BLaER1 (cell line): ENCODE measurements at regions not wholly inside any gene's neighbourhood (a gene's known extent, or its start where the extent isn't known, plus 50 kb on each side); places are given as distances from the start of the nearest gene placed in this dataset.
"Not testable (repeated sequence)": the region's sequence is repeated elsewhere in the genome, so short reads cannot be mapped to it uniquely, and the experiment has no call there.

Experiments
- H3K27ac ChIP-seq: shearing (Covaris generic); formaldehyde crosslinking; 2 replicates; pipeline ENCODE4 v1.8.1; 2022
- H3K27me3 ChIP-seq: shearing (Covaris generic); formaldehyde crosslinking; 2 replicates; pipeline ENCODE4 v1.8.1; 2022
- H3K36me3 ChIP-seq: shearing (Covaris generic); formaldehyde crosslinking; 2 replicates; pipeline ENCODE4 v1.8.1; 2022
- H3K4me1 ChIP-seq: shearing (Covaris generic); formaldehyde crosslinking; 2 replicates; pipeline ENCODE4 v1.8.1; 2022
- H3K4me2 ChIP-seq: shearing (Covaris generic); formaldehyde crosslinking; 2 replicates; pipeline ENCODE4 v1.8.1; 2022
- H3K4me3 ChIP-seq: shearing (Covaris generic); formaldehyde crosslinking; 2 replicates; pipeline ENCODE4 v1.8.1; 2022
- H3K9ac ChIP-seq: shearing (Covaris generic); formaldehyde crosslinking; 2 replicates; pipeline ENCODE4 v1.8.1; 2022
- H3K9me3 ChIP-seq: shearing (Covaris generic); formaldehyde crosslinking; 2 replicates; pipeline ENCODE4 v1.8.1; 2022
- H4K20me1 ChIP-seq: shearing (Covaris generic); formaldehyde crosslinking; 2 replicates; pipeline ENCODE4 v1.8.1; 2022
- Cebpa-rat ChIP-seq: shearing (Covaris generic); IDR thresholded peaks from 2 replicates; pipeline ENCODE4 v1.8.1; 2022

- H3K4me2 ChIP-seq = peak overlapping the region; percentile 85
- no peaks in the 10 kb centered on the region for H3K27me3 ChIP-seq
- H3K4me1 ChIP-seq = peaks cover 93% of the 10 kb centered on the region
- peak overlapping the region; percentile 92 for H3K27ac ChIP-seq
- H4K20me1 ChIP-seq = no peaks in the 10 kb centered on the region
- 0 out of 2 replicates have a peak overlapping the region, but pooled peaks have one; percentile 31 for H3K4me3 ChIP-seq
- peak overlapping the region; percentile 68 for H3K9ac ChIP-seq
- H3K36me3 ChIP-seq = no peaks in the 10 kb centered on the region; the same call in 1 of the 2 replicates
- H3K9me3 ChIP-seq = peaks cover 23% of the 10 kb centered on the region; the same call in 1 of the 2 replicates
- no peak for TF ChIP-seq Cebpa-rat
Observed at GRCh38 chr5:4023091-4023752, 427.6 kb downstream of the IRX1 start.

- H3K4me3 ChIP-seq = no peak overlapping the region
- TF ChIP-seq Cebpa-rat = no peak
- H3K36me3 ChIP-seq = no peaks in the 10 kb centered on the region; the same call in 1 of the 2 replicates
- peaks cover 17% of the 10 kb centered on the region; the same call in 1 of the 2 replicates for H3K9me3 ChIP-seq
- no peaks in the 10 kb centered on the region for H3K27me3 ChIP-seq
- H3K4me1 ChIP-seq = peaks cover 87% of the 10 kb centered on the region
- peak overlapping the region; percentile 92 for H3K27ac ChIP-seq
- peak overlapping the region; percentile 85 for H3K4me2 ChIP-seq
- H3K9ac ChIP-seq = peak overlapping the region; percentile 68; the same call in 1 of the 2 replicates
- no peaks in the 10 kb centered on the region for H4K20me1 ChIP-seq
Observed at GRCh38 chr5:4023753-4024335, 428.2 kb downstream of the IRX1 start.

DNA sequence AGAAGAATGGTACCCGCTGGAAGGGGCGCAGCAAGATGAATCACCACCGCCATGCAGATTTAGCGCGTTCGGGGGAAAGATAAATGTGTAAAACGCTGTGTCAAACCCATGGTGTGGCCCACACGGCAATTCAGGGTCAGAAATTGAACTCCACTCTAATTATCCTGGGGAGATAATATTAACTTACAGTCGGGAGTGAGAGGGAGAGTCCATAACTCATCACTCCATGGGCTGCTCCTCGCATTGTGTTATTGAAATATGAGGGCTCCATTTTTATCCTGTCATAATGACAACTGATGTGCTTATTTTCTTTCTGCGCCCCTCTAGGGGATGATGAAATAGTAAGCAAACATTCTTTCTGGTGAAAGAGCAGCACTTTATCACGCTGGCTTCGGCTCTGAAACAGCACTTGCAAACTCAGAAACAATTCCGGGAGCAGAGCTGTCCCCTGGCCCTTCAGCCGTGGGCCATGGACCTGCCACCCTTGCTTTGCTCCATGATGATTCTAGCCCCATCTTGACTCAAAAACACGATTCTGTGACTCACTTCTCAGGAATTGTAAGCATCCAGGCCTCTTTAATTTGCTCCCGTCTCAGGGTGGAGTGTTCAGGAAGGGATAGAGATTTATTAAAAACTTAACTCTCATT lies 431.6 kb downstream of the IRX1 start:
- Histone ChIP-seq H3K4me1 (peaks cover 53% of the 10 kb centered on the region), H4K20me1 (no peaks in the 10 kb centered on the region), H3K36me3 (no peaks in the 10 kb centered on the region), H3K27ac (peak overlapping the region; percentile 28), H3K9me3 (peaks cover 14% of the 10 kb centered on the region), H3K4me3 (no peak overlapping the region), H3K4me2 (peak overlapping the region; percentile 68), H3K27me3 (no peaks in the 10 kb centered on the region), H3K9ac (no peak overlapping the region)
- no peak for TF ChIP-seq Cebpa-rat

- no peak overlapping the region for H3K4me2 ChIP-seq
- H3K4me3 ChIP-seq = no peak overlapping the region
- no peaks in the 10 kb centered on the region for H3K27me3 ChIP-seq
- H3K27ac ChIP-seq = no peak overlapping the region
- peaks cover 14% of the 10 kb centered on the region for H3K9me3 ChIP-seq
- no peak overlapping the region for H3K9ac ChIP-seq
- H3K36me3 ChIP-seq = no peaks in the 10 kb centered on the region
- peaks cover 42% of the 10 kb centered on the region for H3K4me1 ChIP-seq
- no peaks in the 10 kb centered on the region for H4K20me1 ChIP-seq
- TF ChIP-seq Cebpa-rat = no peak
Observed at GRCh38 chr5:4028384-4028783, 432.8 kb downstream of the IRX1 start.

DNA sequence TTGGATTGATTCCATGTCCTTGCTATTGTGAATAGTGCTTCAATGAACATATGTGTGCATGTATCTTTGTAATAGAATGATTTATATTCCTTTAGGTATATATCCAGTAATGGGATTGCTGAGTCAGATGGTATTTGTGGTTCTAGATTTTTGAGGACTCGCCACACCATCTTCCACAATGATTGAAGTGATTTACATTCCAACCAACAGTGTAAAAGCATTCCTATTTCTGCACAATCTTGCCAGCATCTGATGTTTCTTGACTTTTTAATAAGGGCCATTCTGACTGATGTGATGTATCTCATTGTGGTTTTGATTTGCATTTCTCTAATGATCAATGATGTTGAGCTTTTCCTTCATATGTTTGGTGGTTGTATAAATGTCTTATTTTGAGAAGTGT lies 437.9 kb downstream of the IRX1 start:
- not testable (repeated sequence) for H3K4me1 ChIP-seq, H3K36me3 ChIP-seq, H3K9ac ChIP-seq, H4K20me1 ChIP-seq, H3K27ac ChIP-seq, H3K4me3 ChIP-seq, H3K27me3 ChIP-seq, H3K4me2 ChIP-seq
- H3K9me3 ChIP-seq = peaks cover 17% of the 10 kb centered on the region

GRCh38 chr5:4036861-4037260 lies 441.2 kb downstream of the IRX1 start:
- Histone ChIP-seq H3K4me3 (no peak overlapping the region), H3K36me3 (no peaks in the 10 kb centered on the region), H3K4me2 (no peak overlapping the region), H4K20me1 (no peaks in the 10 kb centered on the region), H3K4me1 (peaks cover 2% of the 10 kb centered on the region), H3K27me3 (no peaks in the 10 kb centered on the region), H3K27ac (no peak overlapping the region), H3K9me3 (peaks cover 31% of the 10 kb centered on the region), H3K9ac (no peak overlapping the region)
- no peak for TF ChIP-seq Cebpa-rat

DNA sequence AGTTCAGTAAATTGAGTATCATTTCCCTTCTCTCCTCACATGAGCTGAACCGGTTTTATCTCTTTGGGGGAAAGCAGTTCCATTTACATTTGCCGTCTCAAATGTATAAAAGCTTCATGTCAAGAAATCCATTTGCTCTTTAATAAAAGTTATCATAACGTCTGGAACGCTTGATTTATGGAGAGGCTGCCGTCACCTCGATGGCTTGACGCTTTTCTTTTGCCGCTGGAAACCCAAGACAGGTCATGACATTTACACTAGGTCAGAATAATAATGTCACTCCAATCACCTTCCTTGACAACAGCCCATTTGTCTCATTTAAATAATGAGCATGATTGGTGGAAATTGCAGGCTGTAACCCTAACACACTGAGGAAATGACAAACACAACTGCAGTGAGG lies 443.4 kb downstream of the IRX1 start:
- H3K27ac ChIP-seq = no peak overlapping the region
- no peak for TF ChIP-seq Cebpa-rat
- no peaks in the 10 kb centered on the region for H3K36me3 ChIP-seq
- H3K4me2 ChIP-seq = no peak overlapping the region
- H3K4me3 ChIP-seq = no peak overlapping the region
- H3K9ac ChIP-seq = no peak overlapping the region
- no peaks in the 10 kb centered on the region for H4K20me1 ChIP-seq
- peaks cover 11% of the 10 kb centered on the region for H3K4me1 ChIP-seq
- H3K9me3 ChIP-seq = peaks cover 52% of the 10 kb centered on the region
- no peaks in the 10 kb centered on the region for H3K27me3 ChIP-seq

DNA sequence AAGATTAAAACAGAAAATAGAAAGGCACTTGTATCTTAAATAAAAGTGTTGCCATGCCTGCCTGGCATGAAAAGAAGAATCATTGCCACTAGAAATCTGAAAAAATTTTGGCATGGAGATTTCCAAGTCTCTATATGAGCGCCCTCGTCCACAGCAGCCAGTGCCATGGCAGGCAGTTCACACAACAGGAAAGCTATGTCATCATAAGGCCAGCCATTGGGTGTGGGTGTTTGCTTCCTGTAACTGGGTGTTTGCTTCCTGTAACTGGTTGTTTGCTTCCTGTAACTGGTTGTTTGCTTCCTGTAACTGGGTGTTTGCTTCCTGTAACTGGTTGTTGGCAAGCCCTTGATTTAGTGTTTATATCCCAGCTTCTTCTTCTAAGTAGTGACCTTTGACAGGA lies 446.7 kb downstream of the IRX1 start:
- H3K36me3 ChIP-seq = no peaks in the 10 kb centered on the region
- peak overlapping the region; percentile 34; the same call in 1 of the 2 replicates for H3K4me3 ChIP-seq
- no peaks in the 10 kb centered on the region for H3K27me3 ChIP-seq
- peaks cover 11% of the 10 kb centered on the region for H3K4me1 ChIP-seq
- peak overlapping the region; percentile 60 for H3K27ac ChIP-seq
- no peaks in the 10 kb centered on the region for H4K20me1 ChIP-seq
- H3K4me2 ChIP-seq = peak overlapping the region; percentile 56
- no peak overlapping the region for H3K9ac ChIP-seq
- no peak for TF ChIP-seq Cebpa-rat
- peaks cover 51% of the 10 kb centered on the region for H3K9me3 ChIP-seq

- H3K9me3 ChIP-seq = peaks cover 51% of the 10 kb centered on the region
- no peak overlapping the region for H3K9ac ChIP-seq
- no peak overlapping the region for H3K27ac ChIP-seq
- no peak for TF ChIP-seq Cebpa-rat
- H3K4me1 ChIP-seq = peaks cover 11% of the 10 kb centered on the region
- no peak overlapping the region for H3K4me2 ChIP-seq
- H3K27me3 ChIP-seq = no peaks in the 10 kb centered on the region
- no peak overlapping the region for H3K4me3 ChIP-seq
- no peaks in the 10 kb centered on the region for H4K20me1 ChIP-seq
- H3K36me3 ChIP-seq = no peaks in the 10 kb centered on the region
Observed at GRCh38 chr5:4043135-4043534, 447.5 kb downstream of the IRX1 start.

GRCh38 chr5:4044881-4045280 lies 449.2 kb downstream of the IRX1 start:
- Histone ChIP-seq H3K9me3 (peaks cover 41% of the 10 kb centered on the region), H3K4me1 (peaks cover 12% of the 10 kb centered on the region)
- no peak for TF ChIP-seq Cebpa-rat

More at GRCh38 chr5:4044881-4045280, 449.2 kb downstream of the IRX1 start:
- Histone ChIP-seq H3K4me3 (no peak overlapping the region), H4K20me1 (no peaks in the 10 kb centered on the region), H3K36me3 (no peaks in the 10 kb centered on the region), H3K27ac (no peak overlapping the region), H3K27me3 (no peaks in the 10 kb centered on the region), H3K9ac (no peak overlapping the region), H3K4me2 (no peak overlapping the region)
